ENCODE measurements at regions not wholly inside any gene's neighbourhood (a gene's known extent, or its start where the extent isn't known, plus 50 kb on each side); places are given as distances from the start of the nearest gene placed in this dataset.

GRCh38 chr4:143019351-143019750, 165.4 kb upstream of the USP38 start:
- DNase-seq (ENCODE audit: extremely low spot score): no peak
- no peak for TF ChIP-seq CTCF (IDR thresholded peaks at IDR 0.05; ENCODE audit: control extremely low read depth, extremely low read depth, low read depth, missing control alignments)
- POLR2A ChIA-PET: no interaction called here
- CTCF ChIA-PET: no interaction called here

- DNase-seq (ENCODE audit: extremely low spot score): peak; percentile 44
- TF ChIP-seq CTCF (IDR thresholded peaks at IDR 0.05; ENCODE audit: control extremely low read depth, extremely low read depth, low read depth, missing control alignments): no peak
- POLR2A ChIA-PET: no interaction called here
- CTCF ChIA-PET: interaction anchor here (1.5 to 1.7 kb wide), 2 partner anchors 17 to 36 kb away, joined by 4 to 6 read pairs; no protein-coding TSS in a partner anchor
These were observed 163.3 kb upstream of the USP38 start for GRCh38 chr4:143021384-143021783.

GRCh38 chr4:143023239-143023918, 161.3 kb upstream of the USP38 start:
- TF ChIP-seq CTCF (IDR thresholded peaks at IDR 0.05; ENCODE audit: control extremely low read depth, extremely low read depth, low read depth, missing control alignments): no peak
- no peak for DNase-seq (ENCODE audit: extremely low spot score)
- ChIA-PET POLR2A (no interaction called here), CTCF (interaction anchor here (1.3 to 1.5 kb wide), 2 partner anchors 11 to 669 kb away, joined by 3 to 4 read pairs; no protein-coding TSS in a partner anchor)

GRCh38 chr4:143025081-143025704, 159.5 kb upstream of the USP38 start:
- CTCF ChIA-PET: interaction anchor here (0.6 to 1.5 kb wide), 6 partner anchors 13 to 673 kb away, joined by 3 to 4 read pairs (median 4); no protein-coding TSS in a partner anchor
- POLR2A ChIA-PET: no interaction called here
- no peak for DNase-seq (ENCODE audit: extremely low spot score)
- peak; percentile 41 for TF ChIP-seq CTCF (IDR thresholded peaks at IDR 0.05; ENCODE audit: control extremely low read depth, extremely low read depth, low read depth, missing control alignments)

- CTCF ChIA-PET: interaction anchor here (0.9 to 2.0 kb wide), 5 partner anchors 16 to 74 kb away, joined by 3 to 5 read pairs (median 3); no protein-coding TSS in a partner anchor
- POLR2A ChIA-PET: no interaction called here
- DNase-seq (ENCODE audit: extremely low spot score): no peak
- no peak for TF ChIP-seq CTCF (IDR thresholded peaks at IDR 0.05; ENCODE audit: control extremely low read depth, extremely low read depth, low read depth, missing control alignments)
These were observed 158.1 kb upstream of the USP38 start for GRCh38 chr4:143026459-143027170.

GRCh38 chr4:143035661-143036060, 149.1 kb upstream of the USP38 start:
- CTCF ChIA-PET: no interaction called here
- POLR2A ChIA-PET: no interaction called here
- TF ChIP-seq CTCF (IDR thresholded peaks at IDR 0.05; ENCODE audit: control extremely low read depth, extremely low read depth, low read depth, missing control alignments): no peak
- DNase-seq (ENCODE audit: extremely low spot score): no peak

All from GM10248 (cell line).